Testis (tissue), 2 donors: ENCODE measurements at regions not wholly inside any gene's neighbourhood (a gene's known extent, or its start where the extent isn't known, plus 50 kb on each side); places are given as distances from the start of the nearest gene placed in this dataset.

ENCODE experiments used
- DNase-seq: peaks from one replicate; pipeline ENCODE4 v3.0.0-alpha.2; 2019
- H3K27ac ChIP-seq, 2 donors: fragments of 200-600 bp; sonication (generic); one replicate each; pipeline ENCODE4 v1.5.1; 2019
- H3K27me3 ChIP-seq: fragments of 200-600 bp; sonication (generic); one replicate; pipeline ENCODE4 v1.5.1; 2019
- H3K36me3 ChIP-seq: fragments of 200-600 bp; sonication (generic); one replicate; pipeline ENCODE4 v1.5.1; 2017; ENCODE audit warnings: low read depth; ENCODE audit errors: missing control alignments
- H3K4me1 ChIP-seq: fragments of 200-600 bp; sonication (generic); one replicate; pipeline ENCODE4 v1.5.1; 2019
- H3K4me3 ChIP-seq, 2 donors: fragments of 200-600 bp; sonication (generic); one replicate each; pipeline ENCODE4 v1.5.1; 2017 to 2019
- H3K9me3 ChIP-seq: fragments of 200-600 bp; sonication (generic); one replicate; pipeline ENCODE4 v1.5.1; 2017
- CTCF ChIP-seq, 3 experiments: fragments of 450-650 bp in 2 of 3; fragments of 200-600 bp in 1 of 3; sonication (generic) in 1 of 3; IDR thresholded peaks; one replicate each; pipeline ENCODE4 v1.5.1; 2016 to 2019; ENCODE audit warnings: antibody characterized with exemption in 3 of 3, mild to moderate bottlenecking in 2 of 3, moderate library complexity in 1 of 3
- POLR2A ChIP-seq: fragments of 450-650 bp; IDR thresholded peaks from one replicate; pipeline ENCODE4 v1.6.1; 2017; ENCODE audit warnings: antibody characterized with exemption, mild to moderate bottlenecking, moderate library complexity
- WGBS, 2 donors: methylation state at CpG; one replicate each; pipeline ENCODE4 v1.1.5; 2018; 5-methylcytosine and 5-hydroxymethylcytosine counted together
- intact Hi-C: fragments of 100-400 bp; cut with DNase I; formaldehyde crosslinking; loops from one replicate; pipeline ENCODE4 v1.15.1; 2023; ENCODE audit warnings: low total_unique reads

GRCh38 chr14:81841346-81841745, 307.7 kb upstream of the SEL1L start:
- 84 to 94% methylated on average over 5 of the region's 5 CpGs for WGBS, 2 donors

GRCh38 chr14:81849714-81850113, 316.1 kb upstream of the SEL1L start:
- H3K27me3 ChIP-seq, result no peaks in the 10 kb centered on the region
- H3K4me3 ChIP-seq, result no peak overlapping the region
- H3K36me3 ChIP-seq, result no peaks in the 10 kb centered on the region
- no peak for TF ChIP-seq POLR2A
- TF ChIP-seq CTCF (IDR thresholded peaks at IDR 0.05), result no peak
- H3K9me3 ChIP-seq, result no peaks in the 10 kb centered on the region
- DNase-seq, result no peak
- 75 to 84% methylated on average over 3 of the region's 3 CpGs for WGBS, 2 donors
- intact Hi-C loops, result no loop called here
- no peak overlapping the region for H3K27ac ChIP-seq
- H3K4me1 ChIP-seq, result no peaks in the 10 kb centered on the region

More at GRCh38 chr14:81841346-81841745, 307.7 kb upstream of the SEL1L start:
- DNase-seq, result no peak
- intact Hi-C loops, result no loop called here
- Histone ChIP-seq H3K9me3 (no peaks in the 10 kb centered on the region), H3K27ac (no peak overlapping the region), H3K36me3 (no peaks in the 10 kb centered on the region), H3K4me1 (no peaks in the 10 kb centered on the region), H3K4me3 (no peak overlapping the region), H3K27me3 (no peaks in the 10 kb centered on the region)
- TF ChIP-seq POLR2A (no peak), CTCF (IDR thresholded peaks at IDR 0.05) (no peak)

- DNase-seq, result no peak
- Histone ChIP-seq H3K36me3 (no peaks in the 10 kb centered on the region), H3K27ac (no peak overlapping the region), H3K9me3 (no peaks in the 10 kb centered on the region), H3K4me1 (no peaks in the 10 kb centered on the region), H3K4me3 (no peak overlapping the region), H3K27me3 (no peaks in the 10 kb centered on the region)
- TF ChIP-seq POLR2A, result no peak
- TF ChIP-seq CTCF (IDR thresholded peaks at IDR 0.05), result no peak
- 92% methylated on average over 2 of the region's 2 CpGs for WGBS, 2 donors
- intact Hi-C loops, result no loop called here
Measured at GRCh38 chr14:81855007-81855406, 321.4 kb upstream of the SEL1L start.

- Histone ChIP-seq H3K36me3 (no peaks in the 10 kb centered on the region), H3K4me3 (no peak overlapping the region), H3K4me1 (no peaks in the 10 kb centered on the region), H3K9me3 (no peaks in the 10 kb centered on the region), H3K27me3 (no peaks in the 10 kb centered on the region), H3K27ac (no peak overlapping the region)
- 40 to 51% methylated on average over 2 of the region's 2 CpGs for whole genome bisulfite sequencing, 2 donors
- DNase-seq, result no peak
- no peak for TF ChIP-seq CTCF (IDR thresholded peaks at IDR 0.05)
- TF ChIP-seq POLR2A, result no peak
- intact Hi-C loops, result no loop called here
Measured at GRCh38 chr14:81859046-81859445, 325.4 kb upstream of the SEL1L start.

GRCh38 chr14:81868172-81868571, 334.5 kb upstream of the SEL1L start:
- H3K9me3 ChIP-seq, result no peaks in the 10 kb centered on the region
- no peaks in the 10 kb centered on the region for H3K27me3 ChIP-seq
- intact Hi-C loops, result no loop called here
- DNase-seq, result no peak
- TF ChIP-seq POLR2A, result no peak
- no peak for TF ChIP-seq CTCF (IDR thresholded peaks at IDR 0.05)
- H3K4me3 ChIP-seq, result no peak overlapping the region
- H3K27ac ChIP-seq, result no peak overlapping the region
- H3K4me1 ChIP-seq, result no peaks in the 10 kb centered on the region
- no peaks in the 10 kb centered on the region for H3K36me3 ChIP-seq
- WGBS, 2 donors, result 84 to 88% methylated on average over 4 to 5 of the region's 5 CpGs
